T-helper 2 cell (primary cell): ENCODE measurements at regions not wholly inside any gene's neighbourhood (a gene's known extent, or its start where the extent isn't known, plus 50 kb on each side); places are given as distances from the start of the nearest gene placed in this dataset.
A peak's percentile ranks its signal among the peaks of the same experiment; 100 is the strongest.

ENCODE experiments used
- DNase-seq, 5 experiments: peaks; one replicate each; pipeline versions ENCODE4 v3.0.0 to v3.0.0-alpha.2; 2012 to 2022

- no peak for DNase-seq
These were observed 133.1 kb upstream of the RIPOR2 start for GRCh38 chr6:25068866-25069265.

GRCh38 chr6:25070547-25071366 lies 135.0 kb upstream of the RIPOR2 start:
- peak; percentile 47 to 85 (median 72) for DNase-seq

- no peak for DNase-seq
These were observed 142.4 kb upstream of the RIPOR2 start for GRCh38 chr6:25078141-25078540.

- DNase-seq = no peak
These were observed 148.2 kb upstream of the RIPOR2 start for GRCh38 chr6:25083784-25084507.

- no peak for DNase-seq
These were observed 148.7 kb upstream of the RIPOR2 start for GRCh38 chr6:25084508-25084833.

- peak in 1 of 5 experiments; percentile 42 for DNase-seq
These were observed 150.0 kb upstream of the RIPOR2 start for GRCh38 chr6:25085756-25086155.

GRCh38 chr6:25086500-25087091 lies 150.8 kb upstream of the RIPOR2 start:
- no peak for DNase-seq

GRCh38 chr6:25088513-25088912 lies 152.8 kb upstream of the RIPOR2 start:
- DNase-seq = no peak

- DNase-seq = no peak
These were observed 153.7 kb upstream of the RIPOR2 start for GRCh38 chr6:25089442-25089841.

GRCh38 chr6:25094726-25095125 lies 159.0 kb upstream of the RIPOR2 start:
- DNase-seq = no peak

- no peak for DNase-seq
These were observed 164.5 kb upstream of the RIPOR2 start for GRCh38 chr6:25100288-25100687.

GRCh38 chr6:25103603-25104002 lies 167.8 kb upstream of the RIPOR2 start:
- no peak for DNase-seq

- DNase-seq = no peak
These were observed 169.5 kb upstream of the RIPOR2 start for GRCh38 chr6:25105070-25105925.

GRCh38 chr6:25107218-25107617 lies 171.5 kb upstream of the RIPOR2 start:
- DNase-seq = no peak

- no peak for DNase-seq
These were observed 167.4 kb upstream of the CARMIL1 start for GRCh38 chr6:25111782-25112181.

GRCh38 chr6:25112322-25112773 lies 166.8 kb upstream of the CARMIL1 start:
- DNase-seq = no peak

- no peak for DNase-seq
These were observed 165.7 kb upstream of the CARMIL1 start for GRCh38 chr6:25113436-25113835.

GRCh38 chr6:25118038-25118437 lies 161.1 kb upstream of the CARMIL1 start:
- DNase-seq = peak in 1 of 5 experiments; percentile 57

GRCh38 chr6:25121186-25121585 lies 158.0 kb upstream of the CARMIL1 start:
- no peak for DNase-seq

GRCh38 chr6:25122001-25122400 lies 157.2 kb upstream of the CARMIL1 start:
- no peak for DNase-seq

GRCh38 chr6:25122622-25123237 lies 156.4 kb upstream of the CARMIL1 start:
- DNase-seq = no peak

GRCh38 chr6:25124216-25124715 lies 154.9 kb upstream of the CARMIL1 start:
- DNase-seq = no peak
